ENCODE measurements at regions not wholly inside any gene's neighbourhood (a gene's known extent, or its start where the extent isn't known, plus 50 kb on each side); places are given as distances from the start of the nearest gene placed in this dataset.

- Histone ChIP-seq H3K9me3 (ENCODE audit: control insufficient read depth in 2 of 3, insufficient read depth in 1 of 3, low read length in 3 of 3) (no peaks in the 10 kb centered on the region), H3K27me3 (ENCODE audit: control insufficient read depth, insufficient read depth, low read length) (no peaks in the 10 kb centered on the region), H3K4me1 (ENCODE audit: control insufficient read depth in 2 of 3, insufficient read depth in 2 of 3, low read depth in 1 of 3, low read length in 3 of 3) (no peaks in the 10 kb centered on the region), H3K27ac (ENCODE audit: low read depth in 2 of 2, low read length in 2 of 2) (no peak overlapping the region), H3K9ac (ENCODE audit: low read length in 3 of 3) (no peak overlapping the region), H3K36me3 (ENCODE audit: control insufficient read depth in 2 of 3, insufficient read depth in 3 of 3, low read length in 3 of 3) (no peaks in the 10 kb centered on the region), H3K4me3 (ENCODE audit: low read length in 3 of 3) (no peak overlapping the region)
- DNase-seq (no peak), FAIRE-seq (no peak)
- intact Hi-C loops (cut with DNase I), result no loop called here
- TF ChIP-seq, protein P1, sequence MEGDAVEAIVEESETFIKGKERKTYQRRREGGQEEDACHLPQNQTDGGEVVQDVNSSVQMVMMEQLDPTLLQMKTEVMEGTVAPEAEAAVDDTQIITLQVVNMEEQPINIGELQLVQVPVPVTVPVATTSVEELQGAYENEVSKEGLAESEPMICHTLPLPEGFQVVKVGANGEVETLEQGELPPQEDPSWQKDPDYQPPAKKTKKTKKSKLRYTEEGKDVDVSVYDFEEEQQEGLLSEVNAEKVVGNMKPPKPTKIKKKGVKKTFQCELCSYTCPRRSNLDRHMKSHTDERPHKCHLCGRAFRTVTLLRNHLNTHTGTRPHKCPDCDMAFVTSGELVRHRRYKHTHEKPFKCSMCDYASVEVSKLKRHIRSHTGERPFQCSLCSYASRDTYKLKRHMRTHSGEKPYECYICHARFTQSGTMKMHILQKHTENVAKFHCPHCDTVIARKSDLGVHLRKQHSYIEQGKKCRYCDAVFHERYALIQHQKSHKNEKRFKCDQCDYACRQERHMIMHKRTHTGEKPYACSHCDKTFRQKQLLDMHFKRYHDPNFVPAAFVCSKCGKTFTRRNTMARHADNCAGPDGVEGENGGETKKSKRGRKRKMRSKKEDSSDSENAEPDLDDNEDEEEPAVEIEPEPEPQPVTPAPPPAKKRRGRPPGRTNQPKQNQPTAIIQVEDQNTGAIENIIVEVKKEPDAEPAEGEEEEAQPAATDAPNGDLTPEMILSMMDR (IDR thresholded peaks at IDR 0.05; ENCODE audit: borderline replicate concordance, extremely low read depth, insufficient read depth), result no peak
Measured at GRCh38 chr7:96636342-96636860, 73.2 kb downstream of the SEM1 start.

- DNase-seq, result no peak
- intact Hi-C loops (cut with DNase I), result no loop called here
- TF ChIP-seq, protein P1 (IDR thresholded peaks at IDR 0.05; ENCODE audit: borderline replicate concordance, extremely low read depth, insufficient read depth), result no peak
- no peak overlapping the region for H3K9ac ChIP-seq (ENCODE audit: low read length in 3 of 3)
- FAIRE-seq, result no peak
- no peak overlapping the region for H3K27ac ChIP-seq (ENCODE audit: low read depth in 2 of 2, low read length in 2 of 2)
- no peaks in the 10 kb centered on the region for H3K36me3 ChIP-seq (ENCODE audit: control insufficient read depth in 2 of 3, insufficient read depth in 3 of 3, low read length in 3 of 3)
- no peaks in the 10 kb centered on the region for H3K27me3 ChIP-seq (ENCODE audit: control insufficient read depth, insufficient read depth, low read length)
- H3K4me3 ChIP-seq (ENCODE audit: low read length in 3 of 3), result no peak overlapping the region
- H3K9me3 ChIP-seq (ENCODE audit: control insufficient read depth in 2 of 3, insufficient read depth in 1 of 3, low read length in 3 of 3), result no peaks in the 10 kb centered on the region
- no peaks in the 10 kb centered on the region for H3K4me1 ChIP-seq (ENCODE audit: control insufficient read depth in 2 of 3, insufficient read depth in 2 of 3, low read depth in 1 of 3, low read length in 3 of 3)
Measured at GRCh38 chr7:96629884-96630283, 79.8 kb downstream of the SEM1 start.

DNA sequence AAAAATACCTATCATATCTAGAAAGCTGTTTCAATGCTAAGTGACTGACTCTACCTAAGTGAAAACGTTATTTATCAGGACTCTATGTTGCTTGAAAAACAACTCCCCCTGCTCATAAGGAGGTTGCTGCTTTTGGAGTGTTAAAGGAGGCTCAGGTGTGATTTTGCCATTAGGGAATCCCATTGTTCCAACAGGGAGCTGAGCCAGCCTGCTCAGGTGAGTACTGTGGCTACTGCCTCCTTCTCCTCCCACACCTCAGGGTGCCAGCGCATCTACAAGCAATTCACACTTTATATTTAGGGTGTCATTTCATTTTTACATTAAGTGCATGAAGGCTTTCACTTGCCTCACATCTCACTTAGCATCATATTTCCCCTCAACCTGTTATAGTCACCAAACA, 84.7 kb downstream of the SEM1 start:
- intact Hi-C loops (cut with DNase I), result no loop called here
- DNase-seq, result no peak
- Histone ChIP-seq H3K9ac (ENCODE audit: low read length in 3 of 3) (no peak overlapping the region), H3K36me3 (ENCODE audit: control insufficient read depth in 2 of 3, insufficient read depth in 3 of 3, low read length in 3 of 3) (no peaks in the 10 kb centered on the region), H3K27me3 (ENCODE audit: control insufficient read depth, insufficient read depth, low read length) (no peaks in the 10 kb centered on the region), H3K4me3 (ENCODE audit: low read length in 3 of 3) (no peak overlapping the region), H3K4me1 (ENCODE audit: control insufficient read depth in 2 of 3, insufficient read depth in 2 of 3, low read depth in 1 of 3, low read length in 3 of 3) (no peaks in the 10 kb centered on the region), H3K27ac (ENCODE audit: low read depth in 2 of 2, low read length in 2 of 2) (no peak overlapping the region), H3K9me3 (ENCODE audit: control insufficient read depth in 2 of 3, insufficient read depth in 1 of 3, low read length in 3 of 3) (no peaks in the 10 kb centered on the region)
- TF ChIP-seq, protein P1 (IDR thresholded peaks at IDR 0.05; ENCODE audit: borderline replicate concordance, extremely low read depth, insufficient read depth), result no peak
- FAIRE-seq, result no peak

DNA sequence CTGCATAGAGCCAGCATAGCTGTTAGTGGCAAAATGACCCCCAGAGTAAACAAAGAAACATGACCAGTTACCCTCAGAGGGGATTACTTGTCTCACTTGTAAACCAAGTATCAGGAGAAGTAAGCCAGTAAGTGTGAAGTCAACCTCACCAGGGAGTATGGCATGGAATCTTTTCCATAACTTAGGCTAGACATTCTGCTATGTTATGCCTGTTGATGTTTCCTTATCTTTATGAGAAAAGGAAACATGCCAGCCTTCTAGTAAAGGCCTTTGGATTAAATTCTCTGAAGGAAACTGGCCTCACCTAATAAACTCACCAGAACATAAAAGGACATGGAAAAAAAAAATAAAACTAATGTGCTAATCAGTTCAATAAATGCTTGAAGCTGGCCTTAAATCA, 87.7 kb downstream of the SEM1 start:
- Histone ChIP-seq H3K36me3 (ENCODE audit: control insufficient read depth in 2 of 3, insufficient read depth in 3 of 3, low read length in 3 of 3) (no peaks in the 10 kb centered on the region), H3K4me1 (ENCODE audit: control insufficient read depth in 2 of 3, insufficient read depth in 2 of 3, low read depth in 1 of 3, low read length in 3 of 3) (no peaks in the 10 kb centered on the region), H3K27ac (ENCODE audit: low read depth in 2 of 2, low read length in 2 of 2) (no peak overlapping the region), H3K9me3 (ENCODE audit: control insufficient read depth in 2 of 3, insufficient read depth in 1 of 3, low read length in 3 of 3) (no peaks in the 10 kb centered on the region), H3K4me3 (ENCODE audit: low read length in 3 of 3) (no peak overlapping the region), H3K9ac (ENCODE audit: low read length in 3 of 3) (no peak overlapping the region), H3K27me3 (ENCODE audit: control insufficient read depth, insufficient read depth, low read length) (no peaks in the 10 kb centered on the region)
- intact Hi-C loops (cut with DNase I), result no loop called here
- DNase-seq (no peak), FAIRE-seq (no peak)
- TF ChIP-seq, protein P1 (IDR thresholded peaks at IDR 0.05; ENCODE audit: borderline replicate concordance, extremely low read depth, insufficient read depth), result no peak
